GM12872 (cell line): ENCODE measurements at regions not wholly inside any gene's neighbourhood (a gene's known extent, or its start where the extent isn't known, plus 50 kb on each side); places are given as distances from the start of the nearest gene placed in this dataset.

Experiments used
- TF ChIP-seq, protein P1 (sequence below): IDR thresholded peaks from 3 replicates; pipeline ENCODE4 v1.5.1; 2011; ENCODE audit warnings: low read depth, mild to moderate bottlenecking, low read length, moderate library complexity; ENCODE audit not compliant: insufficient read depth

DNA sequence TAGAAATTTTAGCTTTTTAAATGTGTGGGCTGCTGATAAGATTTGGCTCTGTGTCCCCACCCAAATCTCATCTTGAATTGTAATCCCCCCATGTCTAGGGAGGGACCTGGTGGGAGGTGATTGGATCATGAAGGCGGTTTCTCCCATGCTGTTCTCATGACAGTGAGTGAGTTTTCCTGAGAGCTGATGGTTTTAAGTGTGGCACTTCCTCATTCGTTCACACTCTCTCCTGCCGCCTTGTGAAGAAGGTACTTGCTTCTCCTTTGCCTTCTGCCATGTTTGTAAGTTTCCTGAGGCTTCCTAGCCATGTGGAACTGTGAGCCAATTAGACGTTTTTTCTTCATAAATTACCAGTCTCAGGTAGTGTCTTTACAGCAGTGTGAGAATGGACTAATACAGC lies 127.8 kb upstream of the MVB12B start:
- TF ChIP-seq, protein P1, sequence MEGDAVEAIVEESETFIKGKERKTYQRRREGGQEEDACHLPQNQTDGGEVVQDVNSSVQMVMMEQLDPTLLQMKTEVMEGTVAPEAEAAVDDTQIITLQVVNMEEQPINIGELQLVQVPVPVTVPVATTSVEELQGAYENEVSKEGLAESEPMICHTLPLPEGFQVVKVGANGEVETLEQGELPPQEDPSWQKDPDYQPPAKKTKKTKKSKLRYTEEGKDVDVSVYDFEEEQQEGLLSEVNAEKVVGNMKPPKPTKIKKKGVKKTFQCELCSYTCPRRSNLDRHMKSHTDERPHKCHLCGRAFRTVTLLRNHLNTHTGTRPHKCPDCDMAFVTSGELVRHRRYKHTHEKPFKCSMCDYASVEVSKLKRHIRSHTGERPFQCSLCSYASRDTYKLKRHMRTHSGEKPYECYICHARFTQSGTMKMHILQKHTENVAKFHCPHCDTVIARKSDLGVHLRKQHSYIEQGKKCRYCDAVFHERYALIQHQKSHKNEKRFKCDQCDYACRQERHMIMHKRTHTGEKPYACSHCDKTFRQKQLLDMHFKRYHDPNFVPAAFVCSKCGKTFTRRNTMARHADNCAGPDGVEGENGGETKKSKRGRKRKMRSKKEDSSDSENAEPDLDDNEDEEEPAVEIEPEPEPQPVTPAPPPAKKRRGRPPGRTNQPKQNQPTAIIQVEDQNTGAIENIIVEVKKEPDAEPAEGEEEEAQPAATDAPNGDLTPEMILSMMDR = no peak

DNA sequence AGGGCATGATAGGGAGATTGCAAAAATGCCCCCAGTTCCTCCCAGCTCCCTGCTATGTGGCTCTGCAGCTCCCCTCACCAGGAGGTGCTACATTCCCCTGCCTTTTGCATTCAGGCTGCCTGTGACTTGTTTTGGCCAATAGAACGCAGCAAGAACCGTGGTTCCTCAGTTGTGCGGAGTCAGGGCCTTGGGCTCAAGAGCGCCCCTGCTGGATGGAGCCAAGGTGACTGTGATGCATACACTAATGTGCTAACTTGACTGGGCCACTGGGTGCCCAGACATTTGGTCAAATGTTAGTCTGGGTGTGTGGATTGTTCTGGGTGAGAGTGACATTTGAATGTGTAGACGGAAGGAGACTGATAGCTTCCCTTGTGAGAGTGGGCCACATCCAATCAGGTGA lies 123.3 kb upstream of the MVB12B start:
- TF ChIP-seq, protein P1 = peak; percentile 51

DNA sequence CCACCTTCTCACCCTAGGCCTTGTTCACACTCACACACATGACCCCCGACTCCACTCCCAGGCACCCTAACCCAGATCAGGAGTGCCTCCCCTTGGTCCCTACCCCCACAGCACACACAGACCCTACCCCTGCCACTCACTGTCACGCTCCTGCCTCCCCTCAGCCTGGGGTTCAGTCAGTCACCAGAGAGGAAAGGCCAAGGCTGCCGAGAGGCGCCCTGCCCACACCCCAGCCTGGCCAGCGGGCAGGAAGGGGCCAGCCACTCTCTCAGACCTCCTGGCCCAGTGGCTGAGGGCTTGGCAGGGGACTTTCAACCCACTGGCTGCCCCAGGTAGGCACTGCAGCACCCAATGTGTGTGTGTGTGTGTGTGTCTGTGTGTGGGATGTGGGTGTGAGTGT lies 122.4 kb upstream of the MVB12B start:
- TF ChIP-seq, protein P1 = no peak

DNA sequence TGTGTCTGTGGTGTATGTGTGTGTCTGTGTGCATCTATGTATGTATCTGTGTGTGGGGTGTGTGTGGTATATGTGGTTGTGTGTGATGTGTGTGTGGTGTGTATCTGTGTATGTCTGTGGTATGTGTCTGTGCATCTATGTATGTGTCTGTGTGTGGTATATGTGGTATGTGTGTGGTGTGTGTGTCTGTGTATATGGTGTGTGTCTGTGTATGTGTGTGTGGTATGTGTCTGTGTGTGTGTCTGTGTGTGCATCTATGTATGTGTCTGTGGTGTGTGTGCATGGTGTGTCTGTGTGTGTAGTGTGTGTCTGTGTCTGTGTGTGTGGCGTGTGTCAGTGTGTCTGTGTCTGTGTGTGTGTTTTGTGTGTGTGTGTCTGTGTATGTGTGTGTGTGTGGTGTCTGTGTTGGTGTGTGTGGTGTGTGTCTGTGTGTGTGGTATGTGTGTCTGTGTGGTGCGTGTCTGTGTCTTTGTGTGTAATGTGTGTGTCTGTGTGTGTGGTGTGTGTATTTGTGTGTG lies 121.9 kb upstream of the MVB12B start:
- TF ChIP-seq, protein P1 = no peak

DNA sequence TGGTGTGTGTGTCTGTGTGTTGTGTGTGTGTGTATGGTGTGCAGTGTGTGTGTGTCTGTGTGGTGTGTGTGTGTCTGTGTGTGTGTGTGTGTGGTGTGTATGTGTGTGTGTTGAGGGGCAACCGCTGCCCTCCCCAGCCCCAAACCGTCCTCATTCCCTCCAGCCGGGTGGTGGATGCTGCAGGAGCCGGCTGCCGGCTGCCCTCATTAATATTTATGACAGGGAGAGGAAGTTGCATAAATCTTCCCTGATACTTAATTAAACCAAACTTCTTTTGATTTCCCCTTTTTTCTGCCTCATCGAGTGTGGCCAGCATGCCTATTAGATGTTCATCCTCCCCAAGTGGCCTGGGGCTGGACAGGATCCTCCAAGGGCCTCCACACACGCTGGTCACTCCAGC lies 121.4 kb upstream of the MVB12B start:
- TF ChIP-seq, protein P1 = no peak

DNA sequence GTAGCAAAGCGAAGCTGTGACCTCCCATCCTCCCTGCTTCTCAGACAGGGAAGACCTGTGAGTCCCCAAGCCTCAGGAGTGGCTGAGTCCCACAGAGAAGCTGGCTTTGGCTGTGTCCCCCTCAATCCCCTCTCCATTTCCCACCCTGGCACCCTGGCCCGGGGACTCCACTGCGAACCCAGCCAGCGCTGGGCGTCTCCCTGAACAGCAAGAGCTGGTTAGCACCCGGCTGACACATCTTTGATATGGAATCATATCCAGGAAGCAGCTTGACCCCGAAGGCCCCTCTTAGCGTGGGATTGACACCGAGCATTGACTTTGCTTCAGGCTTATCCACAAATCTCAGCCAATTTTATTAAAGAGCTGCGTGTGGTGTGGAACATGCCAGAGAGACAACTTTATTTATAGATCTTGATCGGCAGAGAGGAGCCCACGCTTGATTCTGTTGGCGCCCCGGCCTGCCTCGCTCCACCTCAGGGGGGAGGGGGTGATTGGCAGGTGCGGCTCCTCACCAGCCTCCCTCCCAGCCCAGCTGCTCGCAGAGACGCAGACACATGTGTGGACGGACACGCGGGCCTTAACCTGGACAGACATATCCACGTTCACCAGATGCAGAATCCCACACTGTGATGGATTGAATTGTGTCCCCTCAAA lies 120.7 kb upstream of the MVB12B start:
- TF ChIP-seq, protein P1 = no peak

DNA sequence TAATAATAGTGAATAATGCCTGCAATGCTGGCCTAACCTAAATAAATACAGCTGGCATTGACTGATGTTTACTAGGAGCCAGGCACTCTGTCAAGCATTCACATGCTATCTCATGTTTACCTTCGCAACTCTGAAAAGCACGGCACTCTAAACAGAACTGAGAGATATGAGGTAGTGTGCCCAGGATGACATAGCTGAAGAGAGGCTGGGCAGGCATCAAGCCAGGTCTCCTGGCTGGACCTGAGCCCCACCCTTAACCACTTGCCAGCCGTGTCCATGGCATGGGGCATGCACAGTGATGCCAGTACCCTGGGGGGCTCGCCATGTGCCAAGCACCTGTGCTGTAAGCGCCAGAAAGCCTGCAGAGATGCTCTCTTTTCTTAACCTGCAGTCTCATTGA lies 119.4 kb upstream of the MVB12B start:
- TF ChIP-seq, protein P1 = no peak
